HEK293 (cell line): ENCODE measurements at regions not wholly inside any gene's neighbourhood (a gene's known extent, or its start where the extent isn't known, plus 50 kb on each side); places are given as distances from the start of the nearest gene placed in this dataset.

Source experiments
- CTCF ChIA-PET: fragments of 350-600 bp; formaldehyde crosslinking; extraction: SDS; loops from one replicate; lab custom pipeline; 2021; ENCODE audit warnings: antibody characterized with exemption; lab: Yijun Ruan, JAX
- POLR2A ChIA-PET: fragments of 300-600 bp; formaldehyde crosslinking; extraction: SDS; loops from one replicate; lab custom pipeline; 2020; ENCODE audit warnings: antibody characterized with exemption, inconsistent platforms; lab: Yijun Ruan, JAX
- H3K27ac ChIP-seq: fragments of 200-500 bp; sonication (Bioruptor generic); 2 replicates; pipeline ENCODE4 v1.5.1; 2014; ENCODE audit warnings: low read depth, low read length, control low read depth, inconsistent platforms; ENCODE audit errors: extremely low read depth
- H3K36me3 ChIP-seq, 2 experiments: fragments of 200-500 bp in 1 of 2; sonication (Bioruptor generic) in 1 of 2; 1 replicate in 1 of 2; 2 replicates in 1 of 2; pipeline ENCODE4 v1.5.1; 2014 to 2017; ENCODE audit warnings: inconsistent platforms in 2 of 2, low read length in 2 of 2; ENCODE audit not compliant: control insufficient read depth in 2 of 2, insufficient read depth in 1 of 2
- H3K4me1 ChIP-seq: fragments of 200-500 bp; sonication (Bioruptor generic); 2 replicates; pipeline ENCODE4 v1.5.1; 2014; ENCODE audit warnings: mild to moderate bottlenecking, low read length, inconsistent platforms; ENCODE audit not compliant: control insufficient read depth, insufficient read depth
- H3K4me3 ChIP-seq: 2 replicates; pipeline ENCODE4 v1.5.1; 2011; ENCODE audit warnings: low read depth, mild to moderate bottlenecking, control low read depth, low read length, moderate library complexity
- H3K9me3 ChIP-seq: fragments of 200-500 bp; sonication (Bioruptor generic); 2 replicates; pipeline ENCODE4 v1.5.1; 2014; ENCODE audit warnings: low read depth, low read length, inconsistent platforms; ENCODE audit not compliant: control insufficient read depth, insufficient read depth
- GLI2 ChIP-seq: fragments of 450-650 bp; formaldehyde crosslinking; IDR thresholded peaks from 2 replicates; pipeline ENCODE4; 2017; ENCODE audit warnings: missing biosample characterization, missing genetic modification characterization, low read depth, borderline replicate concordance
- GLIS2 ChIP-seq: fragments of 450-650 bp; formaldehyde crosslinking; IDR thresholded peaks from 2 replicates; pipeline ENCODE4 v1.5.1; 2016; ENCODE audit warnings: missing biosample characterization, missing genetic modification characterization
- HOXA7 ChIP-seq: sonication (generic); formaldehyde crosslinking; IDR thresholded peaks from 2 replicates; pipeline ENCODE4 v1.8.1; 2022; ENCODE audit warnings: missing genetic modification reagents, borderline replicate concordance
- KLF1 ChIP-seq: fragments of 450-650 bp; formaldehyde crosslinking; IDR thresholded peaks from 2 replicates; pipeline ENCODE4 v1.5.1; 2016; ENCODE audit warnings: missing biosample characterization, missing genetic modification characterization
- KLF8 ChIP-seq: fragments of 450-650 bp; formaldehyde crosslinking; IDR thresholded peaks from 2 replicates; pipeline ENCODE4 v1.5.1; 2016; ENCODE audit warnings: missing biosample characterization, missing genetic modification characterization
- MEIS1 ChIP-seq: sonication (generic); formaldehyde crosslinking; IDR thresholded peaks from 2 replicates; pipeline ENCODE4 v1.8.1; 2022; ENCODE audit warnings: missing genetic modification reagents, mild to moderate bottlenecking, borderline replicate concordance
- SP7 ChIP-seq: fragments of 450-650 bp; formaldehyde crosslinking; IDR thresholded peaks from 2 replicates; pipeline ENCODE4 v1.5.1; 2016; ENCODE audit warnings: missing biosample characterization, missing genetic modification characterization
- TRIM28 ChIP-seq: IDR thresholded peaks from 2 replicates; pipeline ENCODE4 v1.6.1; 2011; ENCODE audit warnings: low read length, control low read depth, borderline replicate concordance
- ZNF146 ChIP-seq: fragments of 450-650 bp; formaldehyde crosslinking; IDR thresholded peaks from 2 replicates; pipeline ENCODE4 v1.5.1; 2016; ENCODE audit warnings: missing biosample characterization, missing genetic modification characterization
- ZNF155 ChIP-seq: fragments of 450-650 bp; formaldehyde crosslinking; IDR thresholded peaks from 2 replicates; pipeline ENCODE4 v1.5.1; 2016; ENCODE audit warnings: missing biosample characterization, missing genetic modification characterization
- ZNF19 ChIP-seq: fragments of 450-650 bp; formaldehyde crosslinking; IDR thresholded peaks from 2 replicates; pipeline ENCODE4; 2016; ENCODE audit warnings: missing biosample characterization, missing genetic modification characterization, low read depth
- ZNF394 ChIP-seq: fragments of 450-650 bp; formaldehyde crosslinking; IDR thresholded peaks from 2 replicates; pipeline ENCODE4 v1.5.1; 2016; ENCODE audit warnings: missing biosample characterization, missing genetic modification characterization, mild to moderate bottlenecking, moderate library complexity, borderline replicate concordance
- ZNF433 ChIP-seq: fragments of 450-650 bp; formaldehyde crosslinking; IDR thresholded peaks from 2 replicates; pipeline ENCODE4 v1.5.1; 2016; ENCODE audit warnings: missing biosample characterization, missing genetic modification characterization, low read depth
- ZNF544 ChIP-seq: fragments of 450-650 bp; formaldehyde crosslinking; IDR thresholded peaks from 2 replicates; pipeline ENCODE4 v1.5.0; 2017; ENCODE audit warnings: missing biosample characterization, missing genetic modification characterization
- ZNF561 ChIP-seq: fragments of 450-650 bp; IDR thresholded peaks from 2 replicates; pipeline ENCODE4 v1.5.1; 2018; ENCODE audit warnings: missing biosample characterization, missing genetic modification characterization, borderline replicate concordance
- ZNF571 ChIP-seq: fragments of 450-650 bp; formaldehyde crosslinking; IDR thresholded peaks from 2 replicates; pipeline ENCODE4 v1.5.0; 2017; ENCODE audit warnings: missing biosample characterization, missing genetic modification characterization
- ZNF585B ChIP-seq: fragments of 450-650 bp; formaldehyde crosslinking; IDR thresholded peaks from 2 replicates; pipeline ENCODE4 v1.5.1; 2016; ENCODE audit warnings: missing biosample characterization, missing genetic modification characterization
- ZNF610 ChIP-seq: fragments of 450-650 bp; formaldehyde crosslinking; IDR thresholded peaks from 2 replicates; pipeline ENCODE4 v1.5.1; 2016; ENCODE audit warnings: missing biosample characterization, missing genetic modification characterization, borderline replicate concordance
- ZNF621 ChIP-seq: fragments of 450-650 bp; formaldehyde crosslinking; IDR thresholded peaks from 2 replicates; pipeline ENCODE4 v1.5.1; 2017; ENCODE audit warnings: missing biosample characterization, missing genetic modification characterization
- ZNF837 ChIP-seq: fragments of 450-650 bp; formaldehyde crosslinking; IDR thresholded peaks from 2 replicates; pipeline ENCODE4 v1.5.1; 2016; ENCODE audit warnings: missing biosample characterization, missing genetic modification characterization
- ZSCAN30 ChIP-seq: fragments of 450-650 bp; IDR thresholded peaks from 2 replicates; pipeline ENCODE4 v1.5.1; 2018; ENCODE audit warnings: missing biosample characterization, mild to moderate bottlenecking, missing genetic modification characterization, moderate library complexity
- TF ChIP-seq, protein P1 (sequence below): fragments of 450-650 bp; formaldehyde crosslinking; IDR thresholded peaks from 2 replicates; pipeline ENCODE4 v1.5.1; 2016; ENCODE audit warnings: missing biosample characterization, missing genetic modification characterization, borderline replicate concordance
- TF ChIP-seq, protein P2 (sequence below): fragments of 450-650 bp; formaldehyde crosslinking; IDR thresholded peaks from 2 replicates; pipeline ENCODE4 v1.5.1; 2016; ENCODE audit warnings: missing biosample characterization, missing genetic modification characterization
- TF ChIP-seq, protein P3 (sequence below): fragments of 450-650 bp; formaldehyde crosslinking; IDR thresholded peaks from 2 replicates; pipeline ENCODE4 v1.5.1; 2016; ENCODE audit warnings: missing biosample characterization, missing genetic modification characterization
- TF ChIP-seq, protein P4 (sequence below): fragments of 450-650 bp; formaldehyde crosslinking; IDR thresholded peaks from 2 replicates; pipeline ENCODE4 v1.5.1; 2016; ENCODE audit warnings: missing biosample characterization, missing genetic modification characterization

DNA sequence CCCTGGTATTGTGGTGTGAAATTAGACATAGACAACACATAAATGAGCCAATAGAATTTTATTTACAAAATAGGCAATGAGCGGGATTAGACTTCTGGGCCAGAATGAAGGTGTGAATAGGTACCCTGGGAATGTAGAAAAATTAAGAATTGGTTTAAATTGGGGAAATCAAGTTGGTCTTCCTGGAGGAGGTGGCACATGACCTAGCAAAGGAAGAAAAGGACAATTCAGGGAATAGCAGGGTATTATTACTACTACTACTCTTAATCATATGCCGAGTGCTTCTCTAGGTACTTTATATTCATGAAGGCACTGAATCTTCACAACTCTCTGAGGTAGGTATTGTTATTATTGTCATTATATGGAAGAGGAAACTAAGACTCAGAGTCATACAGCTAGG is 202.1 kb downstream of the LHFPL1 start (continued):
- TF ChIP-seq, protein P1, sequence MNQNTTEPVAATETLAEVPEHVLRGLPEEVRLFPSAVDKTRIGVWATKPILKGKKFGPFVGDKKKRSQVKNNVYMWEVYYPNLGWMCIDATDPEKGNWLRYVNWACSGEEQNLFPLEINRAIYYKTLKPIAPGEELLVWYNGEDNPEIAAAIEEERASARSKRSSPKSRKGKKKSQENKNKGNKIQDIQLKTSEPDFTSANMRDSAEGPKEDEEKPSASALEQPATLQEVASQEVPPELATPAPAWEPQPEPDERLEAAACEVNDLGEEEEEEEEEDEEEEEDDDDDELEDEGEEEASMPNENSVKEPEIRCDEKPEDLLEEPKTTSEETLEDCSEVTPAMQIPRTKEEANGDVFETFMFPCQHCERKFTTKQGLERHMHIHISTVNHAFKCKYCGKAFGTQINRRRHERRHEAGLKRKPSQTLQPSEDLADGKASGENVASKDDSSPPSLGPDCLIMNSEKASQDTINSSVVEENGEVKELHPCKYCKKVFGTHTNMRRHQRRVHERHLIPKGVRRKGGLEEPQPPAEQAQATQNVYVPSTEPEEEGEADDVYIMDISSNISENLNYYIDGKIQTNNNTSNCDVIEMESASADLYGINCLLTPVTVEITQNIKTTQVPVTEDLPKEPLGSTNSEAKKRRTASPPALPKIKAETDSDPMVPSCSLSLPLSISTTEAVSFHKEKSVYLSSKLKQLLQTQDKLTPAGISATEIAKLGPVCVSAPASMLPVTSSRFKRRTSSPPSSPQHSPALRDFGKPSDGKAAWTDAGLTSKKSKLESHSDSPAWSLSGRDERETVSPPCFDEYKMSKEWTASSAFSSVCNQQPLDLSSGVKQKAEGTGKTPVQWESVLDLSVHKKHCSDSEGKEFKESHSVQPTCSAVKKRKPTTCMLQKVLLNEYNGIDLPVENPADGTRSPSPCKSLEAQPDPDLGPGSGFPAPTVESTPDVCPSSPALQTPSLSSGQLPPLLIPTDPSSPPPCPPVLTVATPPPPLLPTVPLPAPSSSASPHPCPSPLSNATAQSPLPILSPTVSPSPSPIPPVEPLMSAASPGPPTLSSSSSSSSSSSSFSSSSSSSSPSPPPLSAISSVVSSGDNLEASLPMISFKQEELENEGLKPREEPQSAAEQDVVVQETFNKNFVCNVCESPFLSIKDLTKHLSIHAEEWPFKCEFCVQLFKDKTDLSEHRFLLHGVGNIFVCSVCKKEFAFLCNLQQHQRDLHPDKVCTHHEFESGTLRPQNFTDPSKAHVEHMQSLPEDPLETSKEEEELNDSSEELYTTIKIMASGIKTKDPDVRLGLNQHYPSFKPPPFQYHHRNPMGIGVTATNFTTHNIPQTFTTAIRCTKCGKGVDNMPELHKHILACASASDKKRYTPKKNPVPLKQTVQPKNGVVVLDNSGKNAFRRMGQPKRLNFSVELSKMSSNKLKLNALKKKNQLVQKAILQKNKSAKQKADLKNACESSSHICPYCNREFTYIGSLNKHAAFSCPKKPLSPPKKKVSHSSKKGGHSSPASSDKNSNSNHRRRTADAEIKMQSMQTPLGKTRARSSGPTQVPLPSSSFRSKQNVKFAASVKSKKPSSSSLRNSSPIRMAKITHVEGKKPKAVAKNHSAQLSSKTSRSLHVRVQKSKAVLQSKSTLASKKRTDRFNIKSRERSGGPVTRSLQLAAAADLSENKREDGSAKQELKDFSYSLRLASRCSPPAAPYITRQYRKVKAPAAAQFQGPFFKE (tag by site-specific recombination): no peak
- no peak for TF ChIP-seq ZNF610
- no peak for TF ChIP-seq GLI2 (tag by site-specific recombination)
- TF ChIP-seq, protein P2, sequence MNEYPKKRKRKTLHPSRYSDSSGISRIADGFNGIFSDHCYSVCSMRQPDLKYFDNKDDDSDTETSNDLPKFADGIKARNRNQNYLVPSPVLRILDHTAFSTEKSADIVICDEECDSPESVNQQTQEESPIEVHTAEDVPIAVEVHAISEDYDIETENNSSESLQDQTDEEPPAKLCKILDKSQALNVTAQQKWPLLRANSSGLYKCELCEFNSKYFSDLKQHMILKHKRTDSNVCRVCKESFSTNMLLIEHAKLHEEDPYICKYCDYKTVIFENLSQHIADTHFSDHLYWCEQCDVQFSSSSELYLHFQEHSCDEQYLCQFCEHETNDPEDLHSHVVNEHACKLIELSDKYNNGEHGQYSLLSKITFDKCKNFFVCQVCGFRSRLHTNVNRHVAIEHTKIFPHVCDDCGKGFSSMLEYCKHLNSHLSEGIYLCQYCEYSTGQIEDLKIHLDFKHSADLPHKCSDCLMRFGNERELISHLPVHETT (tag by site-specific recombination): no peak
- no peak for TF ChIP-seq ZNF621
- TF ChIP-seq ZNF571 (tag by site-specific recombination): no peak
- no peak for TF ChIP-seq MEIS1 (CRISPR knock-in tag)
- no peak for TF ChIP-seq ZNF544 (tag by site-specific recombination)
- TF ChIP-seq, protein P3, sequence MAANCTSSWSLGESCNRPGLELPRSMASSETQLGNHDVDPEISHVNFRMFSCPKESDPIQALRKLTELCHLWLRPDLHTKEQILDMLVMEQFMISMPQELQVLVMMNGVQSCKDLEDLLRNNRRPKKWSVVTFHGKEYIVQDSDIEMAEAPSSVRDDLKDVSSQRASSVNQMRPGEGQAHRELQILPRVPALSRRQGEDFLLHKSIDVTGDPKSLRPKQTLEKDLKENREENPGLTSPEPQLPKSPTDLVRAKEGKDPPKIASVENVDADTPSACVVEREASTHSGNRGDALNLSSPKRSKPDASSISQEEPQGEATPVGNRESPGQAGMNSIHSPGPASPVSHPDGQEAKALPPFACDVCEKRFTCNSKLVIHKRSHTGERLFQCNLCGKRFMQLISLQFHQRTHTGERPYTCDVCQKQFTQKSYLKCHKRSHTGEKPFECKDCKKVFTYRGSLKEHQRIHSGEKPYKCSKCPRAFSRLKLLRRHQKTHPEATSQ: no peak

DNA sequence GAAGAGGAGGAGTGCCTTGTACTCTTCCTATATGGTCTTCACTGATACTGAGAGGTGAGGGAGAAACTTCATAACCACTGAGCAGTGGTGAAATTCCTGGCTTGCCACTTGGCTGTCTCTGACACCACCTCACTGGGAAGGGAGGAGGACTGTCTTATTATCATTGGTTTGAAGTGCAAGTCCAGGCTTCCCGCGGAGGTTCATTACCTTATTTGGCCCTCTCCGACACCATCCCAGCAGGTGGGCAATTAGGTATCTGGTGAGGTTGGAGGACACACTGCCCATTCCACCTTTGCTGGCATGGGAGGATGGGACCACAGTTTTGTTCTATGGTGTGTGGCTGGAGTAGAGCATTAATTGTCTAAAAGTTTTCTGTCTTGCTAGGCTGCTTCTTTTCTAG is 206.1 kb downstream of the LHFPL1 start:
- no peak overlapping the region for H3K27ac ChIP-seq

DNA sequence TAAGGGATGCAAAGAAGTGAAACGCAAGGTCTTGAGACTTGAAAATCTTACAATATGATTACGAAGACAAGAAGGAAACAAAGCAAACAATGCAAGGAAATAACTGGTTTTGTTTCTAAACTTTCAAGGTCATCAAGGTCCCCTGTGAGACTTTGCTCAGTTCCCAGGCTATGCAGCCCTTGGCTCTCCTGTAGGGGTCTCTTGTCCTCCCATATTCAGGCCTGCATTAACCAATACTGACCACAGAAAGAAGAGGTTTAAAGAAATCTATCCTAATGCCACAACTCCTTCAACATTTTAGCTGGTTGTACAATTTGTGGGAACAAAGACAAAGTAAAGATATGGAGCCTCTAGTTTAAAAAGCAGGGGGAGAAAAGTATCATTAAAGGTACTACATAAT is 209.2 kb downstream of the LHFPL1 start:
- Histone ChIP-seq H3K27ac (no peak overlapping the region), H3K4me3 (no peak overlapping the region), H3K4me1 (no peaks in the 10 kb centered on the region), H3K9me3 (no peaks in the 10 kb centered on the region), H3K36me3 (no peaks in the 10 kb centered on the region)
- ChIA-PET CTCF (no interaction called here), POLR2A (no interaction called here)
- TF ChIP-seq GLIS2 (tag by site-specific recombination) (no peak), ZNF19 (no peak), SP7 (tag by site-specific recombination) (no peak), TRIM28 (no peak), ZNF585B (tag by site-specific recombination) (no peak), ZSCAN30 (tag by site-specific recombination) (no peak), ZNF155 (no peak), ZNF561 (no peak), KLF1 (tag by site-specific recombination) (no peak), KLF8 (tag by site-specific recombination) (no peak), ZNF837 (tag by site-specific recombination) (no peak), HOXA7 (CRISPR knock-in tag) (no peak), ZNF394 (no peak), ZNF433 (no peak)

More for the DNA sequence above, 206.1 kb downstream of the LHFPL1 start:
- no peaks in the 10 kb centered on the region for H3K36me3 ChIP-seq
- no peaks in the 10 kb centered on the region for H3K9me3 ChIP-seq
- TF ChIP-seq, protein P4, sequence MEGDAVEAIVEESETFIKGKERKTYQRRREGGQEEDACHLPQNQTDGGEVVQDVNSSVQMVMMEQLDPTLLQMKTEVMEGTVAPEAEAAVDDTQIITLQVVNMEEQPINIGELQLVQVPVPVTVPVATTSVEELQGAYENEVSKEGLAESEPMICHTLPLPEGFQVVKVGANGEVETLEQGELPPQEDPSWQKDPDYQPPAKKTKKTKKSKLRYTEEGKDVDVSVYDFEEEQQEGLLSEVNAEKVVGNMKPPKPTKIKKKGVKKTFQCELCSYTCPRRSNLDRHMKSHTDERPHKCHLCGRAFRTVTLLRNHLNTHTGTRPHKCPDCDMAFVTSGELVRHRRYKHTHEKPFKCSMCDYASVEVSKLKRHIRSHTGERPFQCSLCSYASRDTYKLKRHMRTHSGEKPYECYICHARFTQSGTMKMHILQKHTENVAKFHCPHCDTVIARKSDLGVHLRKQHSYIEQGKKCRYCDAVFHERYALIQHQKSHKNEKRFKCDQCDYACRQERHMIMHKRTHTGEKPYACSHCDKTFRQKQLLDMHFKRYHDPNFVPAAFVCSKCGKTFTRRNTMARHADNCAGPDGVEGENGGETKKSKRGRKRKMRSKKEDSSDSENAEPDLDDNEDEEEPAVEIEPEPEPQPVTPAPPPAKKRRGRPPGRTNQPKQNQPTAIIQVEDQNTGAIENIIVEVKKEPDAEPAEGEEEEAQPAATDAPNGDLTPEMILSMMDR (tag by site-specific recombination): no peak
- TF ChIP-seq ZNF146 (tag by site-specific recombination): no peak
- H3K4me3 ChIP-seq: no peak overlapping the region
- no peaks in the 10 kb centered on the region for H3K4me1 ChIP-seq
- POLR2A ChIA-PET: no interaction called here
- CTCF ChIA-PET: no interaction called here
